HepG2 (cell line): ENCODE measurements at regions not wholly inside any gene's neighbourhood (a gene's known extent, or its start where the extent isn't known, plus 50 kb on each side); places are given as distances from the start of the nearest gene placed in this dataset.
"Not testable (repeated sequence)": the region's sequence is repeated elsewhere in the genome, so short reads cannot be mapped to it uniquely, and the experiment has no call there.

Source experiments
- ATAC-seq: fragments of 200-7000 bp; cut with Tn5 transposase; 3 replicates; pipeline ENCODE4 v1.9.1; 2020; ENCODE audit warnings: mild to moderate bottlenecking, moderate library complexity
- BruUV-seq: library from RNA; stranded (reverse); fragments of 400-500 nt; replicated peaks from 2 replicates; lab custom pipeline; 2021; lab: Mats Ljungman, UMichigan
- CTCF ChIA-PET: fragments of 300-600 bp; formaldehyde crosslinking; extraction: SDS; loops from one replicate; lab custom pipeline; 2021; ENCODE audit warnings: low total read pairs, inconsistent platforms, low intra/inter-chr PET ratio; lab: Yijun Ruan, JAX
- POLR2A ChIA-PET: fragments of 350-600 bp; sonication (Branson Sonifier 250); formaldehyde crosslinking; loops from one replicate; lab custom pipeline; 2020; ENCODE audit warnings: antibody characterized with exemption, inconsistent platforms; lab: Yijun Ruan, JAX
- DNase-seq: peaks from one replicate; pipeline ENCODE4 v3.0.0-alpha.2; 2015; ENCODE audit warnings: low spot score
- FAIRE-seq: peaks from 3 replicates; lab custom pipeline; 2011; peaks lifted over from hg19 to GRCh38; lab: Jason Lieb, UNC
- H2AFZ ChIP-seq: one replicate; pipeline ENCODE4 v1.6.1; 2011; ENCODE audit warnings: low read length, inconsistent platforms
- H3K27ac ChIP-seq: fragments of 300-600 bp; 3 replicates; pipeline ENCODE4 v1.8.0; 2011; ENCODE audit warnings: mixed run types, mild to moderate bottlenecking, mixed read lengths, low read length, inconsistent platforms; ENCODE audit not compliant: insufficient read depth; ENCODE audit errors: extremely low read length
- H3K27me3 ChIP-seq, 2 experiments: fragments of 200-600 bp in 1 of 2; 2 replicates in 1 of 2; 3 replicates in 1 of 2; pipeline versions ENCODE4 v1.6.0 to v1.8.0; 2011; ENCODE audit warnings: low read length in 2 of 2, mild to moderate bottlenecking in 2 of 2, moderate library complexity in 2 of 2, inconsistent platforms in 1 of 2; ENCODE audit not compliant: insufficient read depth in 2 of 2, control insufficient read depth in 1 of 2
- H3K36me3 ChIP-seq, 2 experiments: fragments of 200-600 bp in 1 of 2; replicated peaks in 1 of 2; 2 replicates in 1 of 2; 3 replicates in 1 of 2; pipeline versions ENCODE4 v1.5.1 to v1.8.0; 2011; ENCODE audit warnings: low read length in 2 of 2, inconsistent platforms in 1 of 2; ENCODE audit not compliant: insufficient read depth in 2 of 2, control insufficient read depth in 1 of 2
- H3K4me1 ChIP-seq: 2 replicates; pipeline ENCODE4 v1.5.1; 2012; ENCODE audit warnings: low read length, inconsistent platforms; ENCODE audit not compliant: insufficient read depth
- H3K4me2 ChIP-seq: 2 replicates; pipeline ENCODE4 v1.6.0; 2011; ENCODE audit warnings: low read depth, low read length, inconsistent platforms
- H3K4me3 ChIP-seq, 3 experiments: fragments of 200-600 bp in 1 of 3; sonication (generic), shearing (Covaris generic) in 1 of 3; replicated peaks in 1 of 3; 2 replicates each; pipeline ENCODE4 v1.5.1; 2011 to 2016; ENCODE audit warnings: low read length in 3 of 3, inconsistent platforms in 2 of 3, low read depth in 2 of 3, mild to moderate bottlenecking in 2 of 3, control low read depth in 1 of 3, mixed read lengths in 1 of 3; ENCODE audit not compliant: insufficient read depth in 1 of 3
- H3K79me2 ChIP-seq: one replicate; pipeline ENCODE4 v1.6.1; 2011; ENCODE audit warnings: low read length, inconsistent platforms; ENCODE audit not compliant: insufficient read depth
- H3K9ac ChIP-seq: 2 replicates; pipeline ENCODE4 v1.6.0; 2011; ENCODE audit warnings: mild to moderate bottlenecking, low read depth, low read length, inconsistent platforms; ENCODE audit not compliant: insufficient read depth
- H3K9me3 ChIP-seq: 2 replicates; pipeline ENCODE4 v1.5.1; 2012; ENCODE audit warnings: mild to moderate bottlenecking, low read length
- H4K20me1 ChIP-seq: 2 replicates; pipeline ENCODE4 v1.6.0; 2011; ENCODE audit warnings: inconsistent platforms, mild to moderate bottlenecking, low read length, moderate library complexity; ENCODE audit not compliant: insufficient read depth
- CC2D1A ChIP-seq: sonication (generic); formaldehyde crosslinking; IDR thresholded peaks from 2 replicates; pipeline ENCODE4 v1.8.1; 2023; ENCODE audit warnings: mild to moderate bottlenecking, missing genetic modification reagents
- CEBPB ChIP-seq: IDR thresholded peaks from 2 replicates; pipeline ENCODE4 v1.6.1; 2011; ENCODE audit warnings: low read depth, low read length, improper control_type of control experiment, borderline replicate concordance
- NFIC ChIP-seq: IDR thresholded peaks from 2 replicates; pipeline ENCODE4 v1.6.1; 2012; ENCODE audit warnings: mild to moderate bottlenecking, low read length, inconsistent platforms
- NR2C2 ChIP-seq: sonication (generic); formaldehyde crosslinking; IDR thresholded peaks from 2 replicates; pipeline ENCODE4 v1.4.0; 2020; ENCODE audit warnings: missing genetic modification reagents, mild to moderate bottlenecking, moderate library complexity, borderline replicate concordance
- ZNF282 ChIP-seq: fragments of 450-650 bp; IDR thresholded peaks from 2 replicates; pipeline ENCODE4 v1.6.1; 2018; ENCODE audit not compliant: partially characterized antibody
- ZNF646 ChIP-seq: sonication (generic); formaldehyde crosslinking; IDR thresholded peaks from 2 replicates; pipeline ENCODE4 v1.9.0; 2021; ENCODE audit warnings: mild to moderate bottlenecking, missing genetic modification reagents
- WGBS: methylation state at CpG from one replicate; pipeline ENCODE4 v1.1.6; 2017; ENCODE audit warnings: low lambda C conversion rate; 5-methylcytosine and 5-hydroxymethylcytosine counted together
- in situ Hi-C: cut with HindIII; loops from 2 replicates; pipeline ENCODE4 v1.10.0; 2017; ENCODE audit warnings: low pct_unique_long_range_greater_than_20kb; ENCODE audit not compliant: extremely low pct_ligation_motif_present
- intact Hi-C: fragments of 100-400 bp; cut with micrococcal nuclease; formaldehyde crosslinking; loops from one replicate; pipeline ENCODE4 v1.10.0; 2022; ENCODE audit not compliant: unreplicated experiment
- TF ChIP-seq, protein P1 (sequence below): sonication (generic); formaldehyde crosslinking; IDR thresholded peaks from 2 replicates; pipeline ENCODE4 v1.4.0; 2020; ENCODE audit warnings: missing genetic modification reagents, mild to moderate bottlenecking, borderline replicate concordance

GRCh38 chrX:148298737-148299136 is 201.7 kb upstream of the AFF2 start (continued):
- TF ChIP-seq NR2C2 (CRISPR knock-in tag) (no peak), ZNF282 (no peak), NFIC (no peak), CC2D1A (CRISPR knock-in tag) (no peak)
- TF ChIP-seq, all 625 proteins: peak for 0

- ATAC-seq, H3K4me3 ChIP-seq, BruUV-seq, H3K27me3 ChIP-seq, H3K36me3 ChIP-seq, H3K4me2 ChIP-seq, FAIRE-seq, H3K9ac ChIP-seq, CTCF ChIA-PET, H3K79me2 ChIP-seq, H3K9me3 ChIP-seq, H4K20me1 ChIP-seq, H2AFZ ChIP-seq, H3K4me1 ChIP-seq, DNase-seq, intact Hi-C loops, POLR2A ChIA-PET, in situ Hi-C loops, H3K27ac ChIP-seq: not testable (repeated sequence)
- no CpG with 5 or more reads among the region's 9 CpGs for WGBS
Measured at GRCh38 chrX:148305214-148305613, 195.2 kb upstream of the AFF2 start.

- no peaks in the 10 kb centered on the region for H3K4me1 ChIP-seq
- DNase-seq (no peak), ATAC-seq (no peak), FAIRE-seq (no peak)
- POLR2A ChIA-PET = no interaction called here
- no peaks in the 10 kb centered on the region; the same call in 1 of the 2 replicates for H3K9me3 ChIP-seq
- H3K4me3 ChIP-seq = no peak overlapping the region
- 0% methylated on average over 3 of the region's 3 CpGs for WGBS
- no peak overlapping the region for H3K27ac ChIP-seq
- no peaks in the 10 kb centered on the region for H3K27me3 ChIP-seq
- no peaks in the 10 kb centered on the region for H3K79me2 ChIP-seq
- H3K9ac ChIP-seq = no peak overlapping the region
- H2AFZ ChIP-seq = no peak overlapping the region
- CTCF ChIA-PET = no interaction called here
- no peaks in the 10 kb centered on the region for H3K36me3 ChIP-seq
- no TSS peak for BruUV-seq
- H3K4me2 ChIP-seq = no peak overlapping the region
- no peaks in the 10 kb centered on the region for H4K20me1 ChIP-seq
- in situ Hi-C loops (no loop called here), intact Hi-C loops (no loop called here)
- peak; percentile 8; the same call in 1 of the 2 replicates for TF ChIP-seq CEBPB
- TF ChIP-seq, protein P1, sequence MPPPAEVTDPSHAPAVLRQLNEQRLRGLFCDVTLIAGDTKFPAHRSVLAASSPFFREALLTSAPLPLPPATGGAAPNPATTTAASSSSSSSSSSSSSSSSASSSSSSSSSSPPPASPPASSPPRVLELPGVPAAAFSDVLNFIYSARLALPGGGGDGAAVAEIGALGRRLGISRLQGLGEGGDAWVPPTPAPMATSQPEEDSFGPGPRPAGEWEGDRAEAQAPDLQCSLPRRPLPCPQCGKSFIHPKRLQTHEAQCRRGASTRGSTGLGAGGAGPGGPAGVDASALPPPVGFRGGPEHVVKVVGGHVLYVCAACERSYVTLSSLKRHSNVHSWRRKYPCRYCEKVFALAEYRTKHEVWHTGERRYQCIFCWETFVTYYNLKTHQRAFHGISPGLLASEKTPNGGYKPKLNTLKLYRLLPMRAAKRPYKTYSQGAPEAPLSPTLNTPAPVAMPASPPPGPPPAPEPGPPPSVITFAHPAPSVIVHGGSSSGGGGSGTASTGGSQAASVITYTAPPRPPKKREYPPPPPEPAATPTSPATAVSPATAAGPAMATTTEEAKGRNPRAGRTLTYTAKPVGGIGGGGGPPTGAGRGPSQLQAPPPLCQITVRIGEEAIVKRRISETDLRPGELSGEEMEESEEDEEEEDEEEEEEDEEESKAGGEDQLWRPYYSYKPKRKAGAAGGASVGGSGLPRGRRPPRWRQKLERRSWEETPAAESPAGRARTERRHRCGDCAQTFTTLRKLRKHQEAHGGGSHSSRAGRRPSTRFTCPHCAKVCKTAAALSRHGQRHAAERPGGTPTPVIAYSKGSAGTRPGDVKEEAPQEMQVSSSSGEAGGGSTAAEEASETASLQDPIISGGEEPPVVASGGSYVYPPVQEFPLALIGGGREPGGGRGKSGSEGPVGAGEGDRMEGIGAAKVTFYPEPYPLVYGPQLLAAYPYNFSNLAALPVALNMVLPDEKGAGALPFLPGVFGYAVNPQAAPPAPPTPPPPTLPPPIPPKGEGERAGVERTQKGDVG (CRISPR knock-in tag) = no peak
- TF ChIP-seq ZNF646 (CRISPR knock-in tag) = no peak
Measured at GRCh38 chrX:148309413-148309812, 191.0 kb upstream of the AFF2 start.
